Thoracic aorta (tissue), 2 donors: ENCODE measurements at regions not wholly inside any gene's neighbourhood (a gene's known extent, or its start where the extent isn't known, plus 50 kb on each side); places are given as distances from the start of the nearest gene placed in this dataset.

Experiments used
- ATAC-seq: fragments of 150-250 bp; one replicate; pipeline ENCODE4 v1.8.0; 2017; ENCODE audit warnings: low read depth; ENCODE audit not compliant: insufficient number of reproducible peaks, low FRiP score
- DNase-seq: peaks from one replicate; pipeline ENCODE4 v3.0.0-alpha.2; 2020; ENCODE audit warnings: low spot score
- H3K27ac ChIP-seq, 2 donors: fragments of 200-600 bp; sonication (generic); 1 replicate in 1 of 2; 2 replicates in 1 of 2; pipeline ENCODE4 v1.5.1; 2016; ENCODE audit warnings: mild to moderate bottlenecking in 2 of 2, moderate library complexity in 2 of 2
- H3K27me3 ChIP-seq: fragments of 200-600 bp; sonication (generic); replicated peaks from 2 replicates; pipeline ENCODE4 v1.6.0; 2016; ENCODE audit warnings: mild to moderate bottlenecking; ENCODE audit not compliant: insufficient read depth
- H3K36me3 ChIP-seq: fragments of 200-600 bp; sonication (generic); one replicate; pipeline ENCODE4 v1.5.1; 2016
- H3K4me1 ChIP-seq, 2 donors: fragments of 200-600 bp; sonication (generic); 1 replicate in 1 of 2; 2 replicates in 1 of 2; pipeline versions ENCODE4 v1.5.1 to v1.6.0; 2016; ENCODE audit warnings: low read depth in 2 of 2, mild to moderate bottlenecking in 1 of 2; ENCODE audit not compliant: control insufficient read depth in 1 of 2
- H3K4me3 ChIP-seq: fragments of 200-600 bp; sonication (generic); 2 replicates; pipeline ENCODE4 v1.5.1; 2016; ENCODE audit warnings: mild to moderate bottlenecking
- H3K9me3 ChIP-seq: fragments of 200-600 bp; sonication (generic); 2 replicates; pipeline ENCODE4 v1.5.1; 2016
- TF ChIP-seq, protein P1 (sequence below): fragments of 200-600 bp; sonication (generic); IDR thresholded peaks from one replicate; pipeline ENCODE4 v1.5.1; 2019; ENCODE audit warnings: antibody characterized with exemption

- ATAC-seq (no peak), DNase-seq (no peak)
- no peaks in the 10 kb centered on the region for H3K36me3 ChIP-seq
- H3K4me1 ChIP-seq = no peaks in the 10 kb centered on the region
- no peak overlapping the region for H3K27ac ChIP-seq
- H3K27me3 ChIP-seq = no peaks in the 10 kb centered on the region
- no peak overlapping the region for H3K4me3 ChIP-seq
- H3K9me3 ChIP-seq = no peaks in the 10 kb centered on the region
- TF ChIP-seq, protein P1, sequence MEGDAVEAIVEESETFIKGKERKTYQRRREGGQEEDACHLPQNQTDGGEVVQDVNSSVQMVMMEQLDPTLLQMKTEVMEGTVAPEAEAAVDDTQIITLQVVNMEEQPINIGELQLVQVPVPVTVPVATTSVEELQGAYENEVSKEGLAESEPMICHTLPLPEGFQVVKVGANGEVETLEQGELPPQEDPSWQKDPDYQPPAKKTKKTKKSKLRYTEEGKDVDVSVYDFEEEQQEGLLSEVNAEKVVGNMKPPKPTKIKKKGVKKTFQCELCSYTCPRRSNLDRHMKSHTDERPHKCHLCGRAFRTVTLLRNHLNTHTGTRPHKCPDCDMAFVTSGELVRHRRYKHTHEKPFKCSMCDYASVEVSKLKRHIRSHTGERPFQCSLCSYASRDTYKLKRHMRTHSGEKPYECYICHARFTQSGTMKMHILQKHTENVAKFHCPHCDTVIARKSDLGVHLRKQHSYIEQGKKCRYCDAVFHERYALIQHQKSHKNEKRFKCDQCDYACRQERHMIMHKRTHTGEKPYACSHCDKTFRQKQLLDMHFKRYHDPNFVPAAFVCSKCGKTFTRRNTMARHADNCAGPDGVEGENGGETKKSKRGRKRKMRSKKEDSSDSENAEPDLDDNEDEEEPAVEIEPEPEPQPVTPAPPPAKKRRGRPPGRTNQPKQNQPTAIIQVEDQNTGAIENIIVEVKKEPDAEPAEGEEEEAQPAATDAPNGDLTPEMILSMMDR = no peak
These were observed 258.1 kb upstream of the EPHA7 start for GRCh38 chr6:93677264-93677965.

DNA sequence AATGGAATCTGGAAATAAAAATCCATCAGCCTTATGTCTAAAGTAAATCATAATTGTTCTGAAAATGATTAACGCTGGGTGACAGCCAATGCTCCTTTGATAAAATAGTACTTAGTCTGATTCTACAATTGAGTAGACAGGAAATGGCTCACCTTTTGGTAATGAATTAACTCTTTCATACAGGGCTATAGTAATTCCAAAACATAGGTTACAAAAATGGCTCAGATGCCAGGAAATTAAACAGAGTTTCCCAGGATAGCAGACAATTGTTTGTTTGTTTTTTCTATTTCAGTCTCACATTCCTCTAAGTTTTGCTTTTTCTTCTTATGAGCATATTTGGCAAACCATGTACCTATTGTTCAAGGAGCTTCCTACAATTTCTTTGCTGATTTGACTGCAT, 257.2 kb upstream of the EPHA7 start:
- TF ChIP-seq, protein P1 = no peak
- DNase-seq = no peak
- H3K4me1 ChIP-seq = no peaks in the 10 kb centered on the region
- ATAC-seq = no peak
- no peak overlapping the region for H3K27ac ChIP-seq
- no peaks in the 10 kb centered on the region for H3K9me3 ChIP-seq
- no peak overlapping the region for H3K4me3 ChIP-seq
- no peaks in the 10 kb centered on the region for H3K36me3 ChIP-seq
- no peaks in the 10 kb centered on the region for H3K27me3 ChIP-seq

DNA sequence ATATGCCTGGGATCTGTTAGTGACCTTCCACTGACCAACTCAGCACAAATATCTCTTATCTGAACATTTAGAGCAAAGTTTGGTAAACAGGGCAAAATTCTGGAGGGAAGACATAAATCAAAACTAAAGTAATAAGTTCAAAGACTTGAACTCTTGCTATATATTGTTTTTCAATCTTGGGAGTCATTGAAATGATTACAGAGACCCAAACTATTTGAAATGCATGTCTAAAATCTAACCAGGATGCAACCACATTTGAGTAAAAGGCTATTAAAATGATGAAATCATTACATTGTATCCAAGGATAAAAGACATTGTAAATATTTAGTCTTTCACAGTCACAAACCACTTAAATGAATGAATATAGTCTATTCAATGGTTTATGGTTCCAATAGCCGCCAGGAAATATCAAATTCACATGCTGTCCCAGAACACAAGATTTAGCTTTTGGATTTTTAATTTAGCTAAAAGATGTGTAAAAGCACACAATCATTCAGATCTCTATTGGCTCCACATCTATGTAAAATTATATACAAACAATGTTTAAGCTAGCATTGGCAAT, 256.6 kb upstream of the EPHA7 start:
- DNase-seq (no peak), ATAC-seq (no peak)
- TF ChIP-seq, protein P1 = no peak
- no peaks in the 10 kb centered on the region for H3K36me3 ChIP-seq
- H3K27ac ChIP-seq = no peak overlapping the region
- no peak overlapping the region for H3K4me3 ChIP-seq
- H3K4me1 ChIP-seq = no peaks in the 10 kb centered on the region
- H3K27me3 ChIP-seq = no peaks in the 10 kb centered on the region
- no peaks in the 10 kb centered on the region for H3K9me3 ChIP-seq

GRCh38 chr6:93663111-93663510, 243.8 kb upstream of the EPHA7 start:
- no peak for ATAC-seq

GRCh38 chr6:93654548-93654947, 235.2 kb upstream of the EPHA7 start:
- DNase-seq = no peak
- no peaks in the 10 kb centered on the region for H3K9me3 ChIP-seq
- no peaks in the 10 kb centered on the region for H3K4me1 ChIP-seq
- no peak overlapping the region for H3K27ac ChIP-seq
- H3K4me3 ChIP-seq = no peak overlapping the region
- ATAC-seq = no peak
- TF ChIP-seq, protein P1 = no peak
- H3K36me3 ChIP-seq = no peaks in the 10 kb centered on the region
- H3K27me3 ChIP-seq = no peaks in the 10 kb centered on the region

More at GRCh38 chr6:93663111-93663510, 243.8 kb upstream of the EPHA7 start:
- no peaks in the 10 kb centered on the region for H3K27me3 ChIP-seq
- TF ChIP-seq, protein P1 = no peak
- H3K9me3 ChIP-seq = no peaks in the 10 kb centered on the region
- DNase-seq = no peak
- no peaks in the 10 kb centered on the region for H3K36me3 ChIP-seq
- no peak overlapping the region for H3K4me3 ChIP-seq
- H3K27ac ChIP-seq = no peak overlapping the region
- no peaks in the 10 kb centered on the region for H3K4me1 ChIP-seq
